ENCODE measurements at regions not wholly inside any gene's neighbourhood (a gene's known extent, or its start where the extent isn't known, plus 50 kb on each side); places are given as distances from the start of the nearest gene placed in this dataset.
A peak's percentile ranks its signal among the peaks of the same experiment; 100 is the strongest.

- no peak for ATAC-seq (ENCODE audit: low FRiP score in 2 of 2)
- WGBS, 2 donors, result 60 to 68% methylated on average over 2 of the region's 2 CpGs
- TF ChIP-seq POLR2AphosphoS5 (IDR thresholded peaks at IDR 0.05), result no peak
- TF ChIP-seq POLR2A (IDR thresholded peaks at IDR 0.05), result no peak
- no peak for TF ChIP-seq EP300 (IDR thresholded peaks at IDR 0.05)
- no peak for TF ChIP-seq CTCF (IDR thresholded peaks at IDR 0.05)
These were observed 634.5 kb downstream of the BRINP1 start for GRCh38 chr9:118734696-118735095.

GRCh38 chr9:118736406-118736805 lies 632.8 kb downstream of the BRINP1 start:
- no peak overlapping the region for H3K27ac ChIP-seq
- no peak for TF ChIP-seq CTCF (IDR thresholded peaks at IDR 0.05)
- TF ChIP-seq POLR2AphosphoS5 (IDR thresholded peaks at IDR 0.05), result no peak
- no peak for TF ChIP-seq EP300 (IDR thresholded peaks at IDR 0.05)
- TF ChIP-seq POLR2A (IDR thresholded peaks at IDR 0.05), result no peak
- peaks cover 0 to 18% (median 6%) of the 10 kb centered on the region in 4 donors for H3K9me3 ChIP-seq
- no peaks in the 10 kb centered on the region for H3K4me1 ChIP-seq
- no peaks in the 10 kb centered on the region for H3K36me3 ChIP-seq
- DNase-seq, result no peak
- ATAC-seq (ENCODE audit: low FRiP score in 2 of 2), result peak in 1 of 2 donors; percentile 37
- no peaks in the 10 kb centered on the region for H3K27me3 ChIP-seq
- no peak overlapping the region for H3K4me3 ChIP-seq

More at GRCh38 chr9:118734696-118735095, 634.5 kb downstream of the BRINP1 start:
- Histone ChIP-seq H3K9me3 (peaks cover 0 to 18% (median 6%) of the 10 kb centered on the region in 4 donors), H3K36me3 (no peaks in the 10 kb centered on the region), H3K4me1 (no peaks in the 10 kb centered on the region), H3K4me3 (no peak overlapping the region), H3K27me3 (no peaks in the 10 kb centered on the region), H3K27ac (no peak overlapping the region)
- no peak for DNase-seq

- no peaks in the 10 kb centered on the region for H3K27me3 ChIP-seq
- WGBS, 2 donors, result 88 to 89% methylated on average over 7 of the region's 7 CpGs
- ATAC-seq (ENCODE audit: low FRiP score in 2 of 2), result no peak
- no peak for TF ChIP-seq CTCF (IDR thresholded peaks at IDR 0.05)
- no peak for TF ChIP-seq POLR2A (IDR thresholded peaks at IDR 0.05)
- TF ChIP-seq EP300 (IDR thresholded peaks at IDR 0.05), result no peak
- TF ChIP-seq POLR2AphosphoS5 (IDR thresholded peaks at IDR 0.05), result no peak
- H3K36me3 ChIP-seq, result no peaks in the 10 kb centered on the region
- H3K9me3 ChIP-seq, result peaks cover 0 to 3% (median 0%) of the 10 kb centered on the region in 4 donors
- no peak overlapping the region for H3K27ac ChIP-seq
- no peak overlapping the region for H3K4me3 ChIP-seq
- no peaks in the 10 kb centered on the region for H3K4me1 ChIP-seq
- DNase-seq, result no peak
These were observed 618.0 kb downstream of the BRINP1 start for GRCh38 chr9:118751077-118751847.

- H3K36me3 ChIP-seq, result no peaks in the 10 kb centered on the region
- DNase-seq (no peak), ATAC-seq (ENCODE audit: low FRiP score in 2 of 2) (no peak)
- 72 to 74% methylated on average over 3 of the region's 3 CpGs for WGBS, 2 donors
- no peaks in the 10 kb centered on the region for H3K27me3 ChIP-seq
- no peak overlapping the region for H3K27ac ChIP-seq
- H3K4me1 ChIP-seq, result no peaks in the 10 kb centered on the region
- H3K4me3 ChIP-seq, result no peak overlapping the region
- TF ChIP-seq POLR2AphosphoS5 (IDR thresholded peaks at IDR 0.05) (no peak), EP300 (IDR thresholded peaks at IDR 0.05) (no peak), POLR2A (IDR thresholded peaks at IDR 0.05) (no peak), CTCF (IDR thresholded peaks at IDR 0.05) (no peak)
- H3K9me3 ChIP-seq, result peaks cover 0 to 3% (median 0%) of the 10 kb centered on the region in 4 donors
These were observed 617.4 kb downstream of the BRINP1 start for GRCh38 chr9:118751848-118752223.

All from upper lobe of left lung (tissue), 6 donors.